ENCODE measurements at regions not wholly inside any gene's neighbourhood (a gene's known extent, or its start where the extent isn't known, plus 50 kb on each side); places are given as distances from the start of the nearest gene placed in this dataset.

DNA sequence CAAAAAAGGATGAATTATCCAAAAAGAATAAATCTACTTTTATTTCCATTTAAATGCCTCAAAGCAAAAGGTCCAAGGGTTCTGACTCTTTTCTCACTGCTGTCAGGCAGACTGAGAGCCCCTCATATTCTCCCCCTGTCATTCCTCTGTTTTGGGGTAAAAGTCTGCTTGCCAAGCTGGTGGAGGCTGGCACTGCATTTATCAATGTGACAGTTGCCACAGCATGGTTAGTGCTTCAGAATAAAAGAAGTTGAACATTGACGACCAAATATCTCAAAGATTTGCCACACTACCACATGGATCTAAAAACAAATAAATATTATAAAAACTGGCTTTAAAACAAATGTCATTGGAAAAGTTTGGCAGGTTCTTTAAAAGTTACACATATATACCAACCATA lies 89.2 kb upstream of the SNRK start:
- Histone ChIP-seq H3K79me2 (ENCODE audit: low read length) (no peaks in the 10 kb centered on the region), H2AFZ (ENCODE audit: low read length) (no peak overlapping the region), H4K20me1 (ENCODE audit: insufficient read depth, low read length) (no peaks in the 10 kb centered on the region), H3K9me3 (replicated peaks; ENCODE audit: insufficient read depth, low read length) (no peaks in the 10 kb centered on the region), H3K4me3 (ENCODE audit: low read length) (no peak overlapping the region), H3K9me2 (replicated peaks; ENCODE audit: insufficient read depth, low read length) (no peaks in the 10 kb centered on the region), H3K27ac (ENCODE audit: low read length) (no peak overlapping the region), H3K4me2 (ENCODE audit: low read depth, low read length) (no peak overlapping the region), H3K9ac (ENCODE audit: low read length) (no peak overlapping the region), H3K27me3 (replicated peaks; ENCODE audit: insufficient read depth, low read length) (no peaks in the 10 kb centered on the region), H3K4me1 (ENCODE audit: low read length) (no peaks in the 10 kb centered on the region), H3K36me3 (replicated peaks; ENCODE audit: insufficient read depth, low read length) (no peaks in the 10 kb centered on the region), H3F3A (ENCODE audit: insufficient read depth, low read length) (no peaks in the 10 kb centered on the region)
- TF ChIP-seq EZH2phosphoT487 (IDR thresholded peaks at IDR 0.05; ENCODE audit: low read length): no peak
- TF ChIP-seq CTCF (IDR thresholded peaks at IDR 0.05; ENCODE audit: low read length): no peak
- TF ChIP-seq EZH2 (optimal IDR thresholded peaks at IDR 0.05; ENCODE audit: low read depth, low read length): no peak
- DNase-seq: no peak

GRCh38 chr3:43196721-43197120 lies 89.6 kb upstream of the SNRK start:
- Histone ChIP-seq H3K4me1 (ENCODE audit: low read length) (no peaks in the 10 kb centered on the region), H3K27ac (ENCODE audit: low read length) (no peak overlapping the region), H3F3A (ENCODE audit: insufficient read depth, low read length) (no peaks in the 10 kb centered on the region), H3K27me3 (replicated peaks; ENCODE audit: insufficient read depth, low read length) (no peaks in the 10 kb centered on the region), H3K9me2 (replicated peaks; ENCODE audit: insufficient read depth, low read length) (no peaks in the 10 kb centered on the region), H2AFZ (ENCODE audit: low read length) (no peak overlapping the region), H3K4me3 (ENCODE audit: low read length) (no peak overlapping the region), H3K9me3 (replicated peaks; ENCODE audit: insufficient read depth, low read length) (no peaks in the 10 kb centered on the region), H3K79me2 (ENCODE audit: low read length) (no peaks in the 10 kb centered on the region), H3K9ac (ENCODE audit: low read length) (no peak overlapping the region), H3K36me3 (replicated peaks; ENCODE audit: insufficient read depth, low read length) (no peaks in the 10 kb centered on the region), H3K4me2 (ENCODE audit: low read depth, low read length) (no peak overlapping the region), H4K20me1 (ENCODE audit: insufficient read depth, low read length) (no peaks in the 10 kb centered on the region)
- no peak for DNase-seq
- TF ChIP-seq CTCF (IDR thresholded peaks at IDR 0.05; ENCODE audit: low read length): no peak
- TF ChIP-seq EZH2 (optimal IDR thresholded peaks at IDR 0.05; ENCODE audit: low read depth, low read length): no peak

GRCh38 chr3:43195115-43195498 lies 89.2 kb upstream of the POMGNT2 start:
- H3K27me3 ChIP-seq (replicated peaks; ENCODE audit: insufficient read depth, low read length): no peaks in the 10 kb centered on the region
- no peaks in the 10 kb centered on the region for H3F3A ChIP-seq (ENCODE audit: insufficient read depth, low read length)
- H3K4me1 ChIP-seq (ENCODE audit: low read length): no peaks in the 10 kb centered on the region
- TF ChIP-seq CTCF (IDR thresholded peaks at IDR 0.05; ENCODE audit: low read length) (no peak), EZH2 (optimal IDR thresholded peaks at IDR 0.05; ENCODE audit: low read depth, low read length) (no peak), EZH2phosphoT487 (IDR thresholded peaks at IDR 0.05; ENCODE audit: low read length) (no peak)
- no peak for DNase-seq
- H3K27ac ChIP-seq (ENCODE audit: low read length): no peak overlapping the region
- H3K79me2 ChIP-seq (ENCODE audit: low read length): no peaks in the 10 kb centered on the region
- no peaks in the 10 kb centered on the region for H4K20me1 ChIP-seq (ENCODE audit: insufficient read depth, low read length)
- no peak overlapping the region for H3K4me3 ChIP-seq (ENCODE audit: low read length)
- H2AFZ ChIP-seq (ENCODE audit: low read length): no peak overlapping the region
- no peaks in the 10 kb centered on the region for H3K9me2 ChIP-seq (replicated peaks; ENCODE audit: insufficient read depth, low read length)
- H3K36me3 ChIP-seq (replicated peaks; ENCODE audit: insufficient read depth, low read length): no peaks in the 10 kb centered on the region
- no peak overlapping the region for H3K4me2 ChIP-seq (ENCODE audit: low read depth, low read length)
- H3K9me3 ChIP-seq (replicated peaks; ENCODE audit: insufficient read depth, low read length): no peaks in the 10 kb centered on the region
- no peak overlapping the region for H3K9ac ChIP-seq (ENCODE audit: low read length)

Data from MM.1S (cell line).